ENCODE measurements at regions not wholly inside any gene's neighbourhood (a gene's known extent, or its start where the extent isn't known, plus 50 kb on each side); places are given as distances from the start of the nearest gene placed in this dataset.

- ATAC-seq (no peak), DNase-seq (no peak)
- no peak overlapping the region for H3K4me3 Mint-ChIP-seq
- H3K27me3 Mint-ChIP-seq: peaks cover 18% of the 10 kb centered on the region
- no peaks in the 10 kb centered on the region for H3K4me1 Mint-ChIP-seq
- no peak overlapping the region for H3K27ac Mint-ChIP-seq
- no peaks in the 10 kb centered on the region for H3K9me3 Mint-ChIP-seq
Measured at GRCh38 chr2:18413676-18414396, 146.6 kb downstream of the RDH14 start.

- peaks cover 10% of the 10 kb centered on the region for H3K27me3 Mint-ChIP-seq
- no peak overlapping the region for H3K4me3 Mint-ChIP-seq
- ATAC-seq (no peak), DNase-seq (no peak)
- H3K27ac Mint-ChIP-seq: no peak overlapping the region
- no peaks in the 10 kb centered on the region for H3K4me1 Mint-ChIP-seq
- no peaks in the 10 kb centered on the region for H3K9me3 Mint-ChIP-seq
Measured at GRCh38 chr2:18412980-18413675, 147.3 kb downstream of the RDH14 start.

DNA sequence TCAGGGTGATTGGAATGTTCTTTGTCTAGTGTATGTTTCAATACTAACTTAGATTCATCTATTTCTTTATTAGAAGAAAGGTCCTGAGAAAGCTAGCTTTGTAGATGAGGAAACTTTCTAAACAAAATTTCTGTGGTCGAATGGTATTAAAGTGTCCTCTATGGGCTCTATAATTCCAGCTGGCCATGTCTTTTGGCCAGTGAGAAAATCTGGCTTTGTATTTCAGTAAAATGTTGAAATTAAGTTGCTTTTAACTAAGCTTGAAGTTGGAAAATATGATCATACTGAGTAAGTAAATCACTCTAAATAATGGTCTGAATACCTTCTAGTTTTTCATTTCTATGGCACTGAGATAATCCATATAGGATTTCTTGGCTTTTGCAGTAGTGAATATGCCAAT lies 148.8 kb downstream of the RDH14 start:
- Mint-ChIP-seq H3K4me3 (no peak overlapping the region), H3K27me3 (peaks cover 9% of the 10 kb centered on the region), H3K27ac (no peak overlapping the region), H3K4me1 (no peaks in the 10 kb centered on the region), H3K9me3 (no peaks in the 10 kb centered on the region)
- DNase-seq (no peak), ATAC-seq (no peak)

GRCh38 chr2:18410543-18410942 lies 149.9 kb downstream of the RDH14 start:
- DNase-seq: no peak

GRCh38 chr2:18408638-18409037 lies 151.8 kb downstream of the RDH14 start:
- Mint-ChIP-seq H3K27ac (no peak overlapping the region), H3K4me3 (no peak overlapping the region), H3K4me1 (no peaks in the 10 kb centered on the region), H3K9me3 (no peaks in the 10 kb centered on the region), H3K27me3 (peaks cover 9% of the 10 kb centered on the region)
- ATAC-seq (no peak), DNase-seq (no peak)

More at GRCh38 chr2:18410543-18410942, 149.9 kb downstream of the RDH14 start:
- Mint-ChIP-seq H3K9me3 (no peaks in the 10 kb centered on the region), H3K4me1 (no peaks in the 10 kb centered on the region), H3K27me3 (peaks cover 9% of the 10 kb centered on the region), H3K27ac (no peak overlapping the region), H3K4me3 (no peak overlapping the region)
- no peak for ATAC-seq

DNA sequence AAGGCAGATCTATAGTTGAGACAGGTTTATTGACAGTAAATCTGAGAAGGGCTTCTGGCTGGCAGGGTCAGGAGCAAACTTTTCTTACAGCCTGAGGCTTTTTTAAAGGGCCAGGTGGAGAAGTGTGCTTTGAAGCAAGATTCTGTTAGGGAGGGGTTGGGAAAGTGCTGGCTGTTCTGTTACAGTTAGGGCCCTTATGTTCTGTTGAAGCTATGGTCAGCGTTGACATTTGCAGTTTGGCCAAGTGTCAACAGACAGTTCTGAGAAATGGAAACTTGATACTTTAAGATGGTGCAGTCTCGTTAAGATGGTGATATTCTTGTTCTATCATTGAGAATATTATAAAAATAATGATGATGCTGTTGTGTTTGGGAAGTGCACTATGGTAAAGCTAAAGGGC lies 154.2 kb downstream of the RDH14 start:
- Mint-ChIP-seq H3K27me3 (peaks cover 13% of the 10 kb centered on the region), H3K9me3 (no peaks in the 10 kb centered on the region), H3K4me1 (no peaks in the 10 kb centered on the region), H3K27ac (no peak overlapping the region), H3K4me3 (no peak overlapping the region)
- DNase-seq (no peak), ATAC-seq (no peak)

- DNase-seq (no peak), ATAC-seq (no peak)
- Mint-ChIP-seq H3K27me3 (peaks cover 8% of the 10 kb centered on the region), H3K4me3 (no peak overlapping the region), H3K27ac (no peak overlapping the region), H3K9me3 (no peaks in the 10 kb centered on the region), H3K4me1 (no peaks in the 10 kb centered on the region)
Measured at GRCh38 chr2:18404708-18405107, 155.7 kb downstream of the RDH14 start.

- H3K27ac Mint-ChIP-seq: no peak overlapping the region
- H3K4me3 Mint-ChIP-seq: no peak overlapping the region
- H3K27me3 Mint-ChIP-seq: peaks cover 8% of the 10 kb centered on the region
- no peak for ATAC-seq
- no peaks in the 10 kb centered on the region for H3K4me1 Mint-ChIP-seq
- DNase-seq: no peak
- H3K9me3 Mint-ChIP-seq: no peaks in the 10 kb centered on the region
Measured at GRCh38 chr2:18403921-18404522, 156.4 kb downstream of the RDH14 start.

GRCh38 chr2:18402831-18403230 lies 157.6 kb downstream of the RDH14 start:
- H3K9me3 Mint-ChIP-seq: no peaks in the 10 kb centered on the region
- no peak overlapping the region for H3K27ac Mint-ChIP-seq
- H3K4me1 Mint-ChIP-seq: no peaks in the 10 kb centered on the region
- peaks cover 8% of the 10 kb centered on the region for H3K27me3 Mint-ChIP-seq
- DNase-seq (no peak), ATAC-seq (no peak)
- H3K4me3 Mint-ChIP-seq: no peak overlapping the region

- H3K4me3 Mint-ChIP-seq: no peak overlapping the region
- no peaks in the 10 kb centered on the region for H3K9me3 Mint-ChIP-seq
- no peaks in the 10 kb centered on the region for H3K4me1 Mint-ChIP-seq
- peaks cover 8% of the 10 kb centered on the region for H3K27me3 Mint-ChIP-seq
- DNase-seq (no peak), ATAC-seq (no peak)
- no peak overlapping the region for H3K27ac Mint-ChIP-seq
Measured at GRCh38 chr2:18401471-18401870, 159.0 kb downstream of the RDH14 start.

DNA sequence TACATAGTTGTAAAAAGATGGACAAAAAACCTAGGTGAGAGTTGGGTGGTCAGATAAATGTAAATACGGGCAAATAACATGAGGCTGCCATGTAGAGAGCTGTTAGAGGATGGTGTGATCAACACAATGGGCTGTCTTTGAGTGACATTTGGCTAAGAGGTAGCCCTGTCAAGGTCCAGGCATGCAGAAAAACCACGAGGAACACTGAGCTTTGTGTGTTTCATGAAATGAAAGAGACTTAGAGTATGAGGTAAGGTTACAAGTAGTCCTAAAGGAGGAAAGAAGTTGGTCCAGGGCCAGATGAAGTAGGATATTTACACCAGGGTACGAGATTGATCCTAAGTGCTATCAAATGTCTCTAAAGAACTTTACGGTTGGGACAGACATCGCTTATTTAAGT lies 160.9 kb downstream of the RDH14 start:
- no peak for DNase-seq
- no peaks in the 10 kb centered on the region for H3K4me1 Mint-ChIP-seq
- ATAC-seq: no peak
- H3K9me3 Mint-ChIP-seq: no peaks in the 10 kb centered on the region
- no peak overlapping the region for H3K27ac Mint-ChIP-seq
- H3K4me3 Mint-ChIP-seq: no peak overlapping the region
- H3K27me3 Mint-ChIP-seq: peaks cover 17% of the 10 kb centered on the region

DNA sequence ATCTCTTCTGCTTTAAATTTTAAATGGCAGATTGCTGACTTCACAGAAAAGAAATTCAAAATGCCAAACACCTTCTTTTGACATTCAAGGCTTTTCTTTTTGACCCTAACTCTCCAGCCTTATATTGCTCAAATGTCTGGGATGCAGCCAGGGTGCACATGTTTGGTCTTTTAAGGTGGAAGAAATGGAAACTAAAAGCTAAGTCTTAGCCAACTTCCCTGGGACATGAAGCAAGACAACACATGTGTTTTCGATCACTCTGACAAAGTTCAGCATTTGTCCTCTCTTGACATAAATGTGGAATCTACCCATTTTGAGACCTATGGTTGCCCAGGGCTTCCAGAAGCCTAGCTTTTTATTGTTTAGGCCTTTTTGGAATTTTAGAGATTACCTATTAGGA lies 161.6 kb downstream of the RDH14 start:
- Mint-ChIP-seq H3K4me3 (no peak overlapping the region), H3K4me1 (no peaks in the 10 kb centered on the region), H3K27me3 (peaks cover 17% of the 10 kb centered on the region), H3K9me3 (no peaks in the 10 kb centered on the region), H3K27ac (no peak overlapping the region)
- no peak for ATAC-seq
- DNase-seq: no peak

DNA sequence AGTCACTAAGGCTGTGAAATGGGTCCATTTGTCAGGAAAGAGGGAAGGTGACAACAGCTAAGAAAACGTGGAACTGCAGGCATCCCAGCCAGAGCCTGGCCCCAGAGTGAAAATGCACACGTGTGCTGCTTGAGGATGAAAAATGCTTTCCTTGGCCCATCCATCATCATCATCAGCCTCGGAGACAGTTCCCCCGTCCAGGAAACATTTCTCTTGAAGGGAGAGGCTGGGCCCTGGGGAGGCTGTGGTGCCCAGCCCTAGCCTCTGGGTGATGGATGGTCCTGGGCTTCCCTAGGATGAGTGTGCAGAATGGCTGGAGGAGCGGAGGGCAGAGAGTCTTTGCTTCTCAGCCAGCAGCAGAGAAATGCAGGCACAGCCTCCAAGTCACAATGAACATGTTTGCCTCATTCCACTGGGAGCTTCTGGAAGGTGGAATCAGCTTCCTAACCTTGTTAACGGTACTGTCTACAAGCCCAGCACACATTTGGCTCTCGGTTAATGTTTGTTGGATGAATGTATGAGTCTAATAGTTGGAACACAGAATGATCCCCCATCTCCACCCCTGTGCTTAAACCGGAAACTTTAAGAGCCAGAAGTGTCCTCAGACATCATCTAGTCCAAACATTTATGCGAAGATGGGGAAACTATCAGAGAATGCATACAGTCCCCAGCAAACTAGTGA lies 164.0 kb downstream of the RDH14 start:
- Mint-ChIP-seq H3K4me1 (no peaks in the 10 kb centered on the region), H3K27me3 (peaks cover 9% of the 10 kb centered on the region), H3K27ac (no peak overlapping the region), H3K9me3 (no peaks in the 10 kb centered on the region), H3K4me3 (no peak overlapping the region)
- ATAC-seq (no peak), DNase-seq (no peak)

- Mint-ChIP-seq H3K27ac (no peak overlapping the region), H3K9me3 (no peaks in the 10 kb centered on the region), H3K4me3 (no peak overlapping the region), H3K4me1 (no peaks in the 10 kb centered on the region), H3K27me3 (peaks cover 9% of the 10 kb centered on the region)
- no peak for ATAC-seq
- no peak for DNase-seq
Measured at GRCh38 chr2:18395555-18395954, 164.9 kb downstream of the RDH14 start.

- Mint-ChIP-seq H3K4me1 (no peaks in the 10 kb centered on the region), H3K27ac (no peak overlapping the region), H3K4me3 (no peak overlapping the region), H3K9me3 (no peaks in the 10 kb centered on the region), H3K27me3 (peaks cover 12% of the 10 kb centered on the region)
- ATAC-seq (peak; percentile 72), DNase-seq (peak; percentile 42 to 49)
Measured at GRCh38 chr2:18387441-18388206, 172.8 kb downstream of the RDH14 start.
